ENCODE measurements at regions not wholly inside any gene's neighbourhood (a gene's known extent, or its start where the extent isn't known, plus 50 kb on each side); places are given as distances from the start of the nearest gene placed in this dataset.

DNA sequence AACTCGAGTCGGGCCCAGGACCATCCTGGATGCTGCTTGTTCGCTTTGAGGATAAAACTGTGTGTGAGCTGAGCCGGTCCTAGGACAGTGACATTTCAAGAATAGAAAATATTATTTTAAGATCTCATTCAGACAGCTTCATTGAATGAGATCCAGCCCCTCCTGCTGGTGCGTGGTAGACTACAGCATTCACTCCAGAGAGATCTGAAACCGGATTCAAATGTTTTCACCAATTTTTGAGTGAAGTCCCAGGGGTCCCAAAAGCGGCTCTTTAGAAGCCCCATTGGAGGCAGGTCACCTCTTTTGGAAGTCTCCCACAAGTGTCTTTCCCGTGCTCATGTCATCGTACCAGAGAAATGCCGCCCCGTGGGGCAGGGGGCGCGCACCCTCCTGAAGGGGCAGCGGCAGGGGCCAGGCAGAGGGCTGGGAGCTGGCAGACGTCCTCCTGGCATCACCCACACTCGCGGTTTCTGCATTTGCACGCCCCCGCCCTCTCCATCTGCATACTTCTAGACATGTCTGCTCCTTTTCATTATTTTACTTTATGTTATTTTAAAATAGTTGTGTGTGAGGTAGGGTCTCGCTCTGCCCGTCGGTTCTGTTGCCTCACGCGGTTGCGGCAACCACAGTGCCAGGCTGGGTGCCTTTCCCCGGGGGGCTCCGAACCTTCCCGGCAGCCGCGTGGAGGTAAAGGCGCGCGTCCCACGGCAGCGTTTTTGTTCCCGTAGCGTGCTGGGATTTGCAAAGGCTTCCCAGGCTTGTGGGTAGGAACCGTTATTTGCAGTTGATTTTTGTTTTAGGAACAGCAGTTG lies 52.3 kb upstream of the DPYSL4 start:
- no peaks in the 10 kb centered on the region for H3K36me3 Mint-ChIP-seq (ENCODE audit: unreplicated experiment)
- no peaks in the 10 kb centered on the region for H3K4me1 Mint-ChIP-seq (ENCODE audit: low read depth, unreplicated experiment)
- no peak overlapping the region for H3K27ac Mint-ChIP-seq (ENCODE audit: unreplicated experiment)
- peaks cover 3% of the 10 kb centered on the region for H3K27me3 Mint-ChIP-seq (ENCODE audit: unreplicated experiment)
- DNase-seq = no peak
- H3K9me3 Mint-ChIP-seq (ENCODE audit: unreplicated experiment) = peaks cover 3% of the 10 kb centered on the region
- TF ChIP-seq, protein P1, sequence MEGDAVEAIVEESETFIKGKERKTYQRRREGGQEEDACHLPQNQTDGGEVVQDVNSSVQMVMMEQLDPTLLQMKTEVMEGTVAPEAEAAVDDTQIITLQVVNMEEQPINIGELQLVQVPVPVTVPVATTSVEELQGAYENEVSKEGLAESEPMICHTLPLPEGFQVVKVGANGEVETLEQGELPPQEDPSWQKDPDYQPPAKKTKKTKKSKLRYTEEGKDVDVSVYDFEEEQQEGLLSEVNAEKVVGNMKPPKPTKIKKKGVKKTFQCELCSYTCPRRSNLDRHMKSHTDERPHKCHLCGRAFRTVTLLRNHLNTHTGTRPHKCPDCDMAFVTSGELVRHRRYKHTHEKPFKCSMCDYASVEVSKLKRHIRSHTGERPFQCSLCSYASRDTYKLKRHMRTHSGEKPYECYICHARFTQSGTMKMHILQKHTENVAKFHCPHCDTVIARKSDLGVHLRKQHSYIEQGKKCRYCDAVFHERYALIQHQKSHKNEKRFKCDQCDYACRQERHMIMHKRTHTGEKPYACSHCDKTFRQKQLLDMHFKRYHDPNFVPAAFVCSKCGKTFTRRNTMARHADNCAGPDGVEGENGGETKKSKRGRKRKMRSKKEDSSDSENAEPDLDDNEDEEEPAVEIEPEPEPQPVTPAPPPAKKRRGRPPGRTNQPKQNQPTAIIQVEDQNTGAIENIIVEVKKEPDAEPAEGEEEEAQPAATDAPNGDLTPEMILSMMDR (IDR thresholded peaks at IDR 0.05; ENCODE audit: partially characterized antibody, unreplicated experiment) = no peak
- H3K4me3 Mint-ChIP-seq (ENCODE audit: unreplicated experiment) = no peak overlapping the region

DNA sequence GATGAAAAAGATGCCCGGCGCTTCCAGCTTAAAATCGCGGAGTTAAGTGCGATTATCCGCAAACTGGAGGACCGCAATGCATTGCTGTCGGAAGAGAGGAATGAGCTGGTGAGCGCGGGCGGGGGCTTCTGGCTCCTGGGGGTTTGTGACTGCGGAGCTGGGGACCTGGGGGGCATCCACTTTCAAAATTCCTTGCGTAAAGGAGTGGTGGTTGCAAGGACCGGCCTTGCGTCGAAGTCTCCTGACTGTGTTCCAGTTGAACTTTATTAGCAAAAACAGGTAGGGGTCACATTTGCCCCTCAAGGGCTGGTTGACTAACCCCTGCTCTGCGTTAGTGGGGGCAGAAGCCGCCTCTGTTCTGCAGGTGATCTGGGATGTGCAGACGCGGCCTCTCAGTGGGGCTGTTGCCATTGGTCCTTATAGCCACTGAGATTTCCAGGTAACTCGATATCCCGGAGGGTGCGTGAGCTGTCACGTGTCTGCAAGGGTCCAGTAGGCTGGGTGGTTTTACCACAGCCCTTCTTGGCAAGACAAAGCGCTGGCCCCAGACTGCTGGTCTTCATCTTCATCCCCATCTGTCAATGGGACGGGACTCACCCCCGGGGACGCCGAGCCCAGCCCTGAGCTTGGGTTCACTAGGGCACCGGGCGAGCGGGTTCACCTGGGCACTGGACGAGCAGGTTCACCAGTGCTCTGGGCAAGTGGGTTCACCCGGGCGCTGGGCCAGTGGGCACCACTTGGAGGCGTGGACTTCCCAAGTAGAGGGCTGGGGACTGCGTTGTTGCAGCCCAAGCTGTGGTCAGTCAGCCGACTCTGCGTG lies 51.5 kb upstream of the DPYSL4 start:
- TF ChIP-seq, protein P1 (IDR thresholded peaks at IDR 0.05; ENCODE audit: partially characterized antibody, unreplicated experiment) = no peak
- Mint-ChIP-seq H3K9me3 (ENCODE audit: unreplicated experiment) (peaks cover 3% of the 10 kb centered on the region), H3K27ac (ENCODE audit: unreplicated experiment) (no peak overlapping the region), H3K4me1 (ENCODE audit: low read depth, unreplicated experiment) (no peaks in the 10 kb centered on the region), H3K4me3 (ENCODE audit: unreplicated experiment) (no peak overlapping the region), H3K36me3 (ENCODE audit: unreplicated experiment) (no peaks in the 10 kb centered on the region), H3K27me3 (ENCODE audit: unreplicated experiment) (peaks cover 1% of the 10 kb centered on the region)
- no peak for DNase-seq

DNA sequence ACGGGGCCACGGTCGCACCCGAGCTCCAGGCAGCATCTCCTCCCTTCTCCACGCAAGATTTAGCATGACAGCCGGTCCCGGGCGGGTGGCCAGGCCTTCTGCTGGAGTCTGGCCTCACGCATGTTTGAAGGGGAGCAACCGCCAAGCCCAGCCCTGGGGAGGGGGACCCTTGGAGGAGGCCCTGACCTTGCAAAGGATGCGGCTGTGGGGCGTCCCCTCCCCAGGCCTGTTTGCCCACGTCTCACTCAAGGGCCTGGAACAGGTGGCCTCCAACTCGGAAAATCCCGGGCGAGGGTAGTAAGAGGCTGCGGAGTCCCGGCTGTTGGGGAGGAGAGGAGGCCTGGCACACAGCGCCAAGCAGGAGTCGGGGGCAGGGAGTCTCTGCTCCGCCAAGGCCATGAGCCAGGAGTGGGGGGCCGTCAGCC lies 50.6 kb upstream of the DPYSL4 start:
- H3K36me3 Mint-ChIP-seq (ENCODE audit: unreplicated experiment) = no peaks in the 10 kb centered on the region
- no peaks in the 10 kb centered on the region for H3K4me1 Mint-ChIP-seq (ENCODE audit: low read depth, unreplicated experiment)
- H3K27me3 Mint-ChIP-seq (ENCODE audit: unreplicated experiment) = peaks cover 1% of the 10 kb centered on the region
- H3K4me3 Mint-ChIP-seq (ENCODE audit: unreplicated experiment) = no peak overlapping the region
- TF ChIP-seq, protein P1 (IDR thresholded peaks at IDR 0.05; ENCODE audit: partially characterized antibody, unreplicated experiment) = no peak
- peaks cover 3% of the 10 kb centered on the region for H3K9me3 Mint-ChIP-seq (ENCODE audit: unreplicated experiment)
- no peak for DNase-seq
- H3K27ac Mint-ChIP-seq (ENCODE audit: unreplicated experiment) = no peak overlapping the region

DNA sequence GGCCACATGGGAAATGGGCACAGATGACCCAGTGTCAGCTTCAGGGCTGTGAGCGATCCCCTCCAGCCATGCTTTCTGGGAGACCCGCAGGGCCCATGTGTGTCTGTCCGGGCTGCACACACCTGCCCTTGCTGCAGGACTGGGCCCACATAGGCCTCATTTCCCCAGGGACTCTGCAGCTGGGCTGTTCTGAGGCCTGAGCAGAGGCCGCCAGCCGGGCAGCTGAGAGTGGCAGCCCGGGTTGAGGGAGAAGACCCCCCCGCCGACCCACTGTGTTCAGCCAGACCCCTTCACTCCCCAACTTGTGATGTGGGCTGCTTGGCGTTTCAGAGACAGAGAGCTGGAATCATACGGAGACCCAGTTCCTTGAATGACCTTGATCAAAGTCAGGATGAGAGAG lies 50.1 kb upstream of the DPYSL4 start:
- TF ChIP-seq, protein P1 (IDR thresholded peaks at IDR 0.05; ENCODE audit: partially characterized antibody, unreplicated experiment) = no peak
- peaks cover 1% of the 10 kb centered on the region for H3K27me3 Mint-ChIP-seq (ENCODE audit: unreplicated experiment)
- H3K27ac Mint-ChIP-seq (ENCODE audit: unreplicated experiment) = no peak overlapping the region
- H3K9me3 Mint-ChIP-seq (ENCODE audit: unreplicated experiment) = peaks cover 3% of the 10 kb centered on the region
- DNase-seq = no peak
- no peaks in the 10 kb centered on the region for H3K36me3 Mint-ChIP-seq (ENCODE audit: unreplicated experiment)
- H3K4me3 Mint-ChIP-seq (ENCODE audit: unreplicated experiment) = no peak overlapping the region
- no peaks in the 10 kb centered on the region for H3K4me1 Mint-ChIP-seq (ENCODE audit: low read depth, unreplicated experiment)
